ENCODE measurements at regions not wholly inside any gene's neighbourhood (a gene's known extent, or its start where the extent isn't known, plus 50 kb on each side); places are given as distances from the start of the nearest gene placed in this dataset.

GRCh38 chr1:221118938-221119320 lies 239.7 kb downstream of the HLX start:
- intact Hi-C loops (cut with DNase I), result no loop called here
- Histone ChIP-seq H3K4me1 (ENCODE audit: control insufficient read depth in 2 of 3, insufficient read depth in 2 of 3, low read depth in 1 of 3, low read length in 3 of 3) (peaks cover 4 to 13% (median 7%) of the 10 kb centered on the region in 3 donors), H3K27ac (ENCODE audit: low read depth in 2 of 2, low read length in 2 of 2) (no peak overlapping the region), H3K9ac (ENCODE audit: low read length in 3 of 3) (no peak overlapping the region), H3K36me3 (ENCODE audit: control insufficient read depth in 2 of 3, insufficient read depth in 3 of 3, low read length in 3 of 3) (no peaks in the 10 kb centered on the region), H3K4me3 (ENCODE audit: low read length in 3 of 3) (no peak overlapping the region), H3K9me3 (ENCODE audit: control insufficient read depth in 2 of 3, insufficient read depth in 1 of 3, low read length in 3 of 3) (peaks cover 0 to 4% (median 0%) of the 10 kb centered on the region in 3 donors), H3K27me3 (ENCODE audit: control insufficient read depth, insufficient read depth, low read length) (no peaks in the 10 kb centered on the region)
- FAIRE-seq (no peak), DNase-seq (no peak)
- no peak for TF ChIP-seq CTCF (IDR thresholded peaks at IDR 0.05; ENCODE audit: borderline replicate concordance, extremely low read depth, insufficient read depth)

GRCh38 chr1:221122501-221122900 lies 243.3 kb downstream of the HLX start:
- intact Hi-C loops (cut with DNase I), result no loop called here
- no peak for TF ChIP-seq CTCF (IDR thresholded peaks at IDR 0.05; ENCODE audit: borderline replicate concordance, extremely low read depth, insufficient read depth)
- H3K9ac ChIP-seq (ENCODE audit: low read length in 3 of 3), result no peak overlapping the region
- FAIRE-seq (no peak), DNase-seq (no peak)
- no peaks in the 10 kb centered on the region for H3K27me3 ChIP-seq (ENCODE audit: control insufficient read depth, insufficient read depth, low read length)
- H3K4me1 ChIP-seq (ENCODE audit: control insufficient read depth in 2 of 3, insufficient read depth in 2 of 3, low read depth in 1 of 3, low read length in 3 of 3), result peaks cover 0 to 10% (median 4%) of the 10 kb centered on the region in 3 donors
- H3K4me3 ChIP-seq (ENCODE audit: low read length in 3 of 3), result no peak overlapping the region
- no peaks in the 10 kb centered on the region for H3K36me3 ChIP-seq (ENCODE audit: control insufficient read depth in 2 of 3, insufficient read depth in 3 of 3, low read length in 3 of 3)
- H3K9me3 ChIP-seq (ENCODE audit: control insufficient read depth in 2 of 3, insufficient read depth in 1 of 3, low read length in 3 of 3), result peaks cover 0 to 4% (median 0%) of the 10 kb centered on the region in 3 donors
- no peak overlapping the region for H3K27ac ChIP-seq (ENCODE audit: low read depth in 2 of 2, low read length in 2 of 2)

GRCh38 chr1:221125976-221126375 lies 246.7 kb downstream of the HLX start:
- DNase-seq (no peak), FAIRE-seq (no peak)
- TF ChIP-seq CTCF (IDR thresholded peaks at IDR 0.05; ENCODE audit: borderline replicate concordance, extremely low read depth, insufficient read depth), result no peak
- no peaks in the 10 kb centered on the region for H3K27me3 ChIP-seq (ENCODE audit: control insufficient read depth, insufficient read depth, low read length)
- intact Hi-C loops (cut with DNase I), result no loop called here
- H3K4me1 ChIP-seq (ENCODE audit: control insufficient read depth in 2 of 3, insufficient read depth in 2 of 3, low read depth in 1 of 3, low read length in 3 of 3), result no peaks in the 10 kb centered on the region
- H3K9me3 ChIP-seq (ENCODE audit: control insufficient read depth in 2 of 3, insufficient read depth in 1 of 3, low read length in 3 of 3), result no peaks in the 10 kb centered on the region
- no peaks in the 10 kb centered on the region for H3K36me3 ChIP-seq (ENCODE audit: control insufficient read depth in 2 of 3, insufficient read depth in 3 of 3, low read length in 3 of 3)
- no peak overlapping the region for H3K27ac ChIP-seq (ENCODE audit: low read depth in 2 of 2, low read length in 2 of 2)
- no peak overlapping the region for H3K9ac ChIP-seq (ENCODE audit: low read length in 3 of 3)
- no peak overlapping the region for H3K4me3 ChIP-seq (ENCODE audit: low read length in 3 of 3)

- no peak overlapping the region for H3K9ac ChIP-seq (ENCODE audit: low read length in 3 of 3)
Observed at GRCh38 chr1:221137666-221138065, 258.4 kb downstream of the HLX start.

More at GRCh38 chr1:221137666-221138065, 258.4 kb downstream of the HLX start:
- Histone ChIP-seq H3K36me3 (ENCODE audit: control insufficient read depth in 2 of 3, insufficient read depth in 3 of 3, low read length in 3 of 3) (no peaks in the 10 kb centered on the region), H3K9me3 (ENCODE audit: control insufficient read depth in 2 of 3, insufficient read depth in 1 of 3, low read length in 3 of 3) (no peaks in the 10 kb centered on the region), H3K27me3 (ENCODE audit: control insufficient read depth, insufficient read depth, low read length) (no peaks in the 10 kb centered on the region), H3K4me3 (ENCODE audit: low read length in 3 of 3) (no peak overlapping the region), H3K27ac (ENCODE audit: low read depth in 2 of 2, low read length in 2 of 2) (no peak overlapping the region), H3K4me1 (ENCODE audit: control insufficient read depth in 2 of 3, insufficient read depth in 2 of 3, low read depth in 1 of 3, low read length in 3 of 3) (peaks cover 0 to 4% (median 0%) of the 10 kb centered on the region in 3 donors)
- intact Hi-C loops (cut with DNase I), result no loop called here
- DNase-seq (no peak), FAIRE-seq (no peak)
- TF ChIP-seq CTCF (IDR thresholded peaks at IDR 0.05; ENCODE audit: borderline replicate concordance, extremely low read depth, insufficient read depth), result no peak
